Activated T-cell treated with anti-CD3 and anti-CD28 coated beads, Interleukin-2, amount 50 U/mL, for 48 hours (primary cell): ENCODE measurements at regions not wholly inside any gene's neighbourhood (a gene's known extent, or its start where the extent isn't known, plus 50 kb on each side); places are given as distances from the start of the nearest gene placed in this dataset.
"Not testable (repeated sequence)": the region's sequence is repeated elsewhere in the genome, so short reads cannot be mapped to it uniquely, and the experiment has no call there.

ENCODE experiments used
- DNase-seq, 2 experiments: peaks; one replicate each; pipeline ENCODE4 v3.0.0-alpha.2; 2020

GRCh38 chr20:48530957-48531356 lies 296.8 kb downstream of the PREX1 start:
- DNase-seq: no peak

- no peak for DNase-seq
These were observed 299.5 kb downstream of the PREX1 start for GRCh38 chr20:48528346-48528745.

GRCh38 chr20:48527771-48528170 lies 300.0 kb downstream of the PREX1 start:
- no peak for DNase-seq

DNA sequence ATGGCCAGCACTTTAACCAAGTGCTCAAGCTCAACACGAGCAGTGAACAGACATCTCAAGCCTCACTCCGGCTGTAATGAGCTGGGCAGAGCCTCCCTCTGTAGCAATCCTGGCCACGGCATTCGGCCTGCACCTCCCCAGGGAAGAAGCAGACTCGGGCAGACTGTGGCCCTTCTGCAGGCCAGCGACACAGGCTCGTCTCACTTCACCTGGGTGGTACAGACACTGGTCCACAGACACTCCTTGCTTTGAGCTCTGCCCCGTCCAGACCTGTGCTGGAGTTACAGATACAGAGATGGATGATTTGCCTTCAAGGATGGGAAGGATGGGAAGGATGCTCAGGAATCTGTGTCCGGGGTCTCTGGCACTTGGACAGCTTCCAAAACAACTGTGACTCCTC lies 300.9 kb downstream of the PREX1 start:
- DNase-seq: no peak

GRCh38 chr20:48525400-48525799 lies 302.4 kb downstream of the PREX1 start:
- no peak for DNase-seq

DNA sequence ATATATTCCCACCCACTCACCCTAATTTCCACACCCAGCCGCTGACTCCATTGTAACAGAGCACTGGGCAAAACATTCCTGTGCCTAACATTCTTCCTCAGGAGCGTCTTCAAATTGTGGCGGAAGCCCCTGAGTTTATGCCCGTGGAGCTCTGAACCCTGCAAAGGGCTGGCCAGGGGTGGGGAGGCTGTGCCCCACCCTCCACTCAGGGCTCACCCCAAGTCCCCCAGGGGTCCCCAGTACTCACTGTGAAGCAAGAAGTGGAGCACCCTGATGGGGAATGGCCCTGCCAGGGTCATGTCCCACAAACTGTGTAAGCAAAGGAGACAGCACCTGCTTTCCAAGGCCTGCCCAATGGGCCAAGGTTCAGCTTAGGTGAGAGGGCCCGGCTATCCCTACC lies 303.2 kb downstream of the PREX1 start:
- DNase-seq: no peak

DNA sequence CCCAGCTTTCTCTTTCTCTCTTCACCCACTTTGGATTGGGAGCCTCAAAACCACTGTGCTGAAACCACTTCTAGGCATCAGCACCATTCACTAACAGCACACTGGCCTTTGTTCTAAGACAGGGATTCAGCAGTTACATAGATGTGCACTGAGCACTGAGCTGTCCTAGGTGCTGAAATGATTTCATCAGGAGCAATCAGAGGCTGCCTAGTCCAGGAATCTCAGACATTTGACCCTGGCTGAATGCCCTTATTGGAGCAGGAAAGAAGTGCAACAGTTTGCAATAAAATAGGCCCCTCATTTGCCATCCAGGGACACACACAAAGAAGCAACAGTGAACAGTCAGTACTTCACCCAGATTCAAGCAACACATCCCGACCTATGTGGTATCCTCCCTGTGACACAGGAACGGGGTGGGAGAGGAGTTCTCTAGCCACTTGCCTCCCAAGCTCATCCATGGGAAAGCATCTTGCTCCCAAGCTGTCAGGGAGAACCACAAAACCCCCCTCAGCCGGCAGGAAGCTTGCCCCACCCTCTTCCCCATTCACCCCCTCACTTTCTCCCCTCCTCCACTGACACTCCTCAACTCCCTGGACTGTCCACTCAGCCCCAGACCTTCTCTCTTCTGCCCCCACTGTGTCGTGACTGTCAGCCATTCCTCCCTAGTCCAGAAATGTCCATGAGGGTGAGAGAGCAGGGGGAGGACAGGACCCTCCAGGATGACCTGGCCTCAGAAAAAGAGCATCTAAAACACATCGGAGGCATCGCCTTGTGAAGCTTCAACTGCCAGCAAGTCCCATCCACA lies 304.4 kb downstream of the PREX1 start:
- no peak for DNase-seq

GRCh38 chr20:48521121-48521520 lies 306.7 kb downstream of the PREX1 start:
- no peak for DNase-seq

- not testable (repeated sequence) for DNase-seq
These were observed 311.6 kb downstream of the PREX1 start for GRCh38 chr20:48516196-48516595.

DNA sequence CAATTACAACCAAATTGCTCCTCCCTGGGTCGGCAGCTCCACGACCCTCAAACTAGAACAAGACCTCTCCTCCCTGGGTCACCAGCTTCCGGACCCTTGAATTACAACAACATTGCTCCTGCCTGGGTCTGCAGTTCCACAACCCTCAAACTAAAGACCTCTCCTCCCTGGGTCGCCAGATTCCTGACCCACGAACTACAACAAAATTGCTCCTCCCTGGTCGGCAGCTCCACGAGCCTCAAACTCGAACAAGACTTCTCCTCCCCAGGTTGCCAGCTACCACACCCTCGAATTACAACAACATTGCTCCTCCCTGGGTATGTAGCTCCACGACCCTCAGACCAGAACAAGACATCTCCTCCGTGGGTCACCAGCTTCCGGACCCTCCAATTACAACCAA lies 313.2 kb downstream of the PREX1 start:
- DNase-seq: not testable (repeated sequence)

- DNase-seq: not testable (repeated sequence)
These were observed 315.3 kb downstream of the PREX1 start for GRCh38 chr20:48512539-48512938.

DNA sequence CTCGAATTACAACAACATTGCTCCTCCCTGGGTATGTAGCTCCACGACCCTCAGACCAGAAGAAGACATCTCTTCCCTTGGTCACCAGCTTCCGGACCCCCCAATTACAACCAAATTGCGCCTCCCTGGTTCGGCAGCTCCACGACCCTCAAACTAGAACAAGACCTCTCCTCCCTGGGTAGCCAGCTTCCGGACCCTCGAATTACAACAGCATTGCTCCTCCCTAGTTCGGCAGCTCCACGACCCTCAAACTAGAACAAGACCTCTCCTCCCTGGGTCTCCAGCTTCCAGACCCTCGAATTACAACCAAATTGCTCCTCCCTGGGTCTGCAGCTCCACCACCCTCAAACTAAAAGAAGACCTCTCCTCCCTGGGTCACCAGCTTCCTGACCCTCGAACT lies 322.7 kb downstream of the PREX1 start:
- not testable (repeated sequence) for DNase-seq

- no peak for DNase-seq
These were observed 324.5 kb downstream of the PREX1 start for GRCh38 chr20:48503166-48503815.

- no peak for DNase-seq
These were observed 325.0 kb downstream of the PREX1 start for GRCh38 chr20:48502758-48503157.

GRCh38 chr20:48502016-48502415 lies 325.8 kb downstream of the PREX1 start:
- no peak for DNase-seq

DNA sequence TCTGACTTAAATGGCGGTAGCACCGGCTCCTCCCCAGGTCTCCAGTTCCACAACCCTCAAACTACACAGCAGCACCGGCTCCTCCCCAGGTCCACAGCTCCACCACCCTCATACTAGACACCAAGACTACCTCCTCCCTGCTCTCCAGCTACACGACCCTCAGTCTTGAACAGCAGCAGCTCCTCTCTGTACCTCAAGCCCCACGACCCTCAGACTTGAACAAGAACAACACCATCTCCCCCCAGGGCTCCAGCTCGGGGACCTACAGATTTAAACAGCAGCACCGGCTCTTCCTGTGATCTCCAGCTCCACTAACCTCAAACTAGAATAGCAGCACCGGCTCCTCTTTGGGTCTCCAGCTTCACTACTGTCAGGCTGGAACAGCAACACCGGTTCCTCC lies 326.9 kb downstream of the PREX1 start:
- not testable (repeated sequence) for DNase-seq

DNA sequence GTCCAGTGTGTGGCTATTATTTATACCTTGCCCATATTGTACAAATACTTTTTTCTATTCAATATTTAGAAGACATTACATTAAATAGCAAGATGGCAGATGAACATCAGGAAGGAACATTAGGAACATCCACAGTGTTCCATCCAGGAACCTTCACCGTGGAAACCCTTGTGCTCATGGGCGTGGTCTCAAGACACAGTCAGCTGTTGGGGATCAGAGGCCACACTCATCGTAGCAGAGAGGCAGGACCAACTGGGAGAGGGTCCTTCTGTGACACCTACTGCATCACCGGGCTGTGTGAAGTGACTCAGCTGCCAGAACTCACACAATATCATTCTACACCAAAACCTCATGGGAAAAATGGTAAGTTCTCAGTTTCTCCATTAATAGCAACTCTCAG lies 328.9 kb downstream of the PREX1 start:
- DNase-seq: not testable (repeated sequence)

- not testable (repeated sequence) for DNase-seq
These were observed 329.7 kb downstream of the PREX1 start for GRCh38 chr20:48498125-48498524.

- DNase-seq: no peak
These were observed 333.8 kb downstream of the PREX1 start for GRCh38 chr20:48493966-48494365.

- DNase-seq: not testable (repeated sequence)
These were observed 334.5 kb downstream of the PREX1 start for GRCh38 chr20:48493331-48493730.

GRCh38 chr20:48492715-48493070 lies 335.1 kb downstream of the PREX1 start:
- DNase-seq: no peak

GRCh38 chr20:48492015-48492714 lies 335.6 kb downstream of the PREX1 start:
- DNase-seq: no peak

DNA sequence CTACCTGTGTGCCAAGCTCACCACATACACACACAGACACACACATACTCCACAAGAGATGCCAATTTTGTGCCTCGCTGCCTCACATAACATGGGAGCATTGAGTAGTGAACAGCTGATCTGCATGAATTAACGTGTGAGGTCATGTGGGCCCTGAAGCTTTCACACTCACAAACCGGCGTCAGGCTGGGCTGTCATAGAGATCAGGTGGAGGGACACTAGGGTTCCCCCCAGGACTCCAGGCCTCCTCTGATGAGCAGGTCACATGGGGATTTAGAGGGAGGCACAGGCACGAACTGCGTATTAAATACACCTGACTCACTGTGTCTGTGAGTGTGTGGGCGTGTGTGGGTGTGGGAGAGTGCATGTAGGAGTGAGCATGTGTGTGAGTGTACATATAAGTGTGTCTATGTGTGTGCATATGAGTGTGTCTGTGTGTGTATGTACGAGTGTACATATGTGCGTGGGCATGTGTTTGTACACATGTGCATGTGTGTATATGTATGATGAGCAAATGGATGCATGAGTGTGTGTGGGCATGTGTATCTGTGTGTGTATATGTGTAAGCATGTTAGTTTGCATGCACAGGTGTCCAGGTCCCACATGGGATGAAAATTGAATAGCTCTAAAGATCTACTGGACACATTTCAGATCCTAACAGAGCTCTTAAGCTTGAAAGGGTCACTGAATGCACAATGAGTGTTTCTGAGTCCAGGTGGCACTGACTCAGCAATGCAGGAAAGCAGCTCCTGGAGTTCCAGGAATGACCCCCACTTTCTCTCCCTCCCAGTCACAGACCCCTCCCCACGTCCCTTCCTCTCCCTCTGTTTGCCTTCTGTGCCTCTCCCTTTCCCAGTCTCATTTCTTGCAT lies 336.6 kb downstream of the PREX1 start:
- no peak for DNase-seq
